Panc1 (cell line): ENCODE measurements at regions not wholly inside any gene's neighbourhood (a gene's known extent, or its start where the extent isn't known, plus 50 kb on each side); places are given as distances from the start of the nearest gene placed in this dataset.

Experiments used
- ATAC-seq: fragments of 200-7000 bp; cut with Tn5 transposase; 2 replicates; pipeline ENCODE4 v1.9.1; 2020; ENCODE audit warnings: mild to moderate bottlenecking, moderate library complexity
- BruUV-seq: library from RNA; stranded (reverse); fragments of 400-500 nt; replicated peaks from 2 replicates; lab custom pipeline; 2021; lab: Mats Ljungman, UMichigan
- CTCF ChIA-PET: fragments of 300-600 bp; sonication (Branson Sonifier 250); formaldehyde crosslinking; loops from one replicate; lab custom pipeline; 2022; ENCODE audit warnings: antibody characterized with exemption; lab: Charles Lee
- POLR2A ChIA-PET: fragments of 300-600 bp; sonication (Branson Sonifier 250); formaldehyde crosslinking; loops from one replicate; lab custom pipeline; 2022; ENCODE audit warnings: antibody characterized with exemption; lab: Charles Lee
- DNase-seq: peaks from one replicate; pipeline ENCODE4 v3.0.0-alpha.2; 2010; ENCODE audit warnings: low read depth, low spot score
- H3K27ac ChIP-seq: 2 replicates; pipeline ENCODE4 v1.5.1; 2011; ENCODE audit warnings: mild to moderate bottlenecking, low read length, inconsistent platforms
- H3K27me3 ChIP-seq: fragments of 200-500 bp; sonication (Bioruptor generic); 2 replicates; pipeline ENCODE4 v1.6.0; 2014; ENCODE audit warnings: low read length, inconsistent platforms; ENCODE audit not compliant: control insufficient read depth, insufficient read depth
- H3K36me3 ChIP-seq: fragments of 200-500 bp; sonication (Bioruptor generic); 2 replicates; pipeline ENCODE4 v1.5.1; 2014; ENCODE audit warnings: inconsistent platforms, mild to moderate bottlenecking, low read length, moderate library complexity; ENCODE audit not compliant: control insufficient read depth, insufficient read depth
- H3K4me1 ChIP-seq: 2 replicates; pipeline ENCODE4 v1.5.1; 2011; ENCODE audit warnings: inconsistent platforms, mild to moderate bottlenecking, low read length, moderate library complexity; ENCODE audit not compliant: control insufficient read depth, insufficient read depth
- H3K4me3 ChIP-seq, 2 experiments: 2 replicates each; pipeline ENCODE4 v1.5.1; 2011 to 2012; ENCODE audit warnings: low read depth in 2 of 2, low read length in 2 of 2, mild to moderate bottlenecking in 2 of 2, inconsistent platforms in 1 of 2, moderate library complexity in 1 of 2
- H3K9me3 ChIP-seq: fragments of 200-500 bp; sonication (Bioruptor generic); 2 replicates; pipeline ENCODE4 v1.5.1; 2014; ENCODE audit warnings: low read depth, mild to moderate bottlenecking, inconsistent platforms, low read length, moderate library complexity; ENCODE audit not compliant: control insufficient read depth, insufficient read depth
- CTCF ChIP-seq: fragments of 450-650 bp; IDR thresholded peaks from 2 replicates; pipeline ENCODE4 v1.5.1; 2017; ENCODE audit warnings: mild to moderate bottlenecking
- POLR2AphosphoS5 ChIP-seq: IDR thresholded peaks from 2 replicates; pipeline ENCODE4 v1.6.1; 2012; ENCODE audit warnings: mild to moderate bottlenecking, low read depth, low read length, moderate library complexity
- REST ChIP-seq, 2 experiments: IDR thresholded peaks; 2 replicates each; pipeline ENCODE4 v1.6.1; 2011 to 2012; ENCODE audit warnings: low read depth in 2 of 2, control low read depth in 1 of 2, low read length in 1 of 2, mild to moderate bottlenecking in 1 of 2, moderate library complexity in 1 of 2; ENCODE audit not compliant: insufficient read depth in 1 of 2
- SIN3A ChIP-seq: IDR thresholded peaks from 2 replicates; pipeline ENCODE4 v1.6.1; 2012; ENCODE audit warnings: low read depth, mild to moderate bottlenecking, low read length, moderate library complexity, borderline replicate concordance; ENCODE audit not compliant: insufficient read depth
- TCF7L2 ChIP-seq: IDR thresholded peaks from 2 replicates; pipeline ENCODE4 v1.6.1; 2011; ENCODE audit warnings: mild to moderate bottlenecking, low read depth, low read length, inconsistent platforms
- in situ Hi-C: cut with HindIII; loops from 2 replicates; pipeline ENCODE4 v1.10.0; 2016; ENCODE audit warnings: low sequenced_read_pairs, low pct_unique_long_range_greater_than_20kb
- intact Hi-C: fragments of 100-400 bp; cut with micrococcal nuclease; formaldehyde crosslinking; loops from one replicate; pipeline ENCODE4 v1.10.0; 2022; ENCODE audit not compliant: unreplicated experiment

- ATAC-seq (no peak), DNase-seq (no peak)
- CTCF ChIA-PET: no interaction called here
- Histone ChIP-seq H3K27ac (no peak overlapping the region), H3K27me3 (no peaks in the 10 kb centered on the region; the same call in none of the 2 replicates), H3K36me3 (no peaks in the 10 kb centered on the region), H3K9me3 (peaks cover 13% of the 10 kb centered on the region; the same call in 1 of the 2 replicates), H3K4me3 (no peak overlapping the region), H3K4me1 (no peaks in the 10 kb centered on the region)
- TF ChIP-seq REST (IDR thresholded peaks at IDR 0.05; ENCODE audit: insufficient read depth in 1 of 2, low read depth in 2 of 2, low read length in 1 of 2): no peak
- TF ChIP-seq POLR2AphosphoS5: no peak
- no peak for TF ChIP-seq TCF7L2
- no peak for TF ChIP-seq SIN3A
- no peak for TF ChIP-seq CTCF
- intact Hi-C loops: no loop called here
- no TSS peak for BruUV-seq
- POLR2A ChIA-PET: no interaction called here
- in situ Hi-C loops: no loop called here
Measured at GRCh38 chr1:47669081-47669585, 231.3 kb downstream of the FOXD2 start.

- DNase-seq (no peak), ATAC-seq (no peak)
- no peak overlapping the region for H3K27ac ChIP-seq
- peaks cover 13% of the 10 kb centered on the region; the same call in 1 of the 2 replicates for H3K9me3 ChIP-seq
- in situ Hi-C loops: no loop called here
- no peaks in the 10 kb centered on the region for H3K36me3 ChIP-seq
- H3K27me3 ChIP-seq: no peaks in the 10 kb centered on the region; the same call in none of the 2 replicates
- TF ChIP-seq REST (IDR thresholded peaks at IDR 0.05; ENCODE audit: insufficient read depth in 1 of 2, low read depth in 2 of 2, low read length in 1 of 2) (no peak), TCF7L2 (no peak), POLR2AphosphoS5 (no peak), SIN3A (no peak), CTCF (no peak)
- POLR2A ChIA-PET: no interaction called here
- no TSS peak for BruUV-seq
- intact Hi-C loops: no loop called here
- CTCF ChIA-PET: no interaction called here
- H3K4me1 ChIP-seq: no peaks in the 10 kb centered on the region
- H3K4me3 ChIP-seq: no peak overlapping the region
Measured at GRCh38 chr1:47672622-47673021, 234.8 kb downstream of the FOXD2 start.
